ENCODE measurements at regions not wholly inside any gene's neighbourhood (a gene's known extent, or its start where the extent isn't known, plus 50 kb on each side); places are given as distances from the start of the nearest gene placed in this dataset.

DNA sequence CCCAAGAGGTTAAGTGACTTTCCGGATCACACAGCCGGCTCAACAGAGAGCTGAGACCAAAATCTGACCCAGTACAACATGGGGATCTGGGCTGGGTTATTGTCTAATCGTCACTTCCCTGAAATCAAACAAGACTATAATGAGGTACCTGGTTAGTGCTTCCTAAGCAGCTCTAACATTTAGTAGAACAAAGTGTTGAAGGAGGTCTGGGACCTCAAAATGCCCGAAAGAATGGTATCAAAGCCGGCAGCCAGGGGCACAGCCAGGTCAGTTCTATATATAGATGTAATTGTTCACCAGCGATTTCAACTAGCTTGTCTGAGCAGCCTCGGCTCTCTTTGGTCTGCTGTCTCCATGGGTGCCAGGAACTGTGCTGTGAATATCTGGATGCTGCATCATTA is 245.5 kb upstream of the ECI2 start:
- in situ Hi-C loops (cut with MboI; ENCODE audit: low pct_unique_long_range_greater_than_20kb, low sequenced_read_pairs) = no loop called here
- DNase-seq = no peak

GRCh38 chr6:4379958-4380357 is 244.6 kb upstream of the ECI2 start:
- in situ Hi-C loops (cut with MboI; ENCODE audit: low pct_unique_long_range_greater_than_20kb, low sequenced_read_pairs) = no loop called here
- no peak for DNase-seq

- DNase-seq = no peak
- in situ Hi-C loops (cut with MboI; ENCODE audit: low pct_unique_long_range_greater_than_20kb, low sequenced_read_pairs) = no loop called here
Measured at GRCh38 chr6:4378319-4378996, 243.1 kb upstream of the ECI2 start.

GRCh38 chr6:4377603-4378002 is 242.2 kb upstream of the ECI2 start:
- in situ Hi-C loops (cut with MboI; ENCODE audit: low pct_unique_long_range_greater_than_20kb, low sequenced_read_pairs) = no loop called here
- no peak for DNase-seq

DNA sequence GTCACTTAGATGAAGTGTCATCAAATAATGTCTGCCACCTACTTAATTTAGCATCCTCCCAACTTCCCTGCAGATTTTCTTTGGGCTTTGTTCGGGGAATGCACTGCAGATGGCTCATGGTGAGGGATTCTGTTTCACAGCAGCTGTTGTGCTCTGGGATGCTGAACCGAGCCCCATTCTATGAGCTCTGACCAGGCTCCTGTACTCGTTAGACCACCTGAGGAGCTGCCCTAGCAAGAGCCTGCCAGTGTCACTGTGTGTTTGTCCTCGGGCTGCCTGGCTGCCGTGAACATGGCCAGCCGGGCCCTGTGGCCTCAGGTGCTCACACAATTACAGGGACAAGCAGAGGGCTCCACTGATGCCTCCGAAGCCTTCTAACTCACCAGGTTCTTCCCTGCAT is 238.8 kb upstream of the ECI2 start:
- in situ Hi-C loops (cut with MboI; ENCODE audit: low pct_unique_long_range_greater_than_20kb, low sequenced_read_pairs) = no loop called here
- no peak for DNase-seq

DNA sequence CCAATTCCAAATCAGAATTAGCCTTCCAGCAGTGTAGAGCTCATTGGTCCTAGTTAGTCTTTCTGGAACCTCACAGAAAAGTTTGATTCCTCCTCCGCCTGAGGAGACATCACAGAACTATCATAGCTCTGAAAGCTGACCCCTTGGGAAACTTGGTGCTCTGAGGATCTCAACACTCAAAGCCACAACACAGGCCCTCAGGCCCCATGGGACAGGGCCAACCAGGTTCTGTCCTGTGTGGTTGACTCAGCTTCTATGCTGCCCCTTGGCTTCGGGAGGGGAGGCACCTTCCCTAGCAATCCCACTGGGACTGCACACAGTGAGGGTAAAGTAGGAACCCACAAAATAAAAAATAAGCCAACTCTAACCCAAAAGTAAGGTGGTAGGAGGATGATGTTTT is 237.5 kb upstream of the ECI2 start:
- in situ Hi-C loops (cut with MboI; ENCODE audit: low pct_unique_long_range_greater_than_20kb, low sequenced_read_pairs) = no loop called here
- DNase-seq = no peak

- DNase-seq = no peak
- in situ Hi-C loops (cut with MboI; ENCODE audit: low pct_unique_long_range_greater_than_20kb, low sequenced_read_pairs) = no loop called here
Measured at GRCh38 chr6:4371207-4371921, 236.0 kb upstream of the ECI2 start.

DNA sequence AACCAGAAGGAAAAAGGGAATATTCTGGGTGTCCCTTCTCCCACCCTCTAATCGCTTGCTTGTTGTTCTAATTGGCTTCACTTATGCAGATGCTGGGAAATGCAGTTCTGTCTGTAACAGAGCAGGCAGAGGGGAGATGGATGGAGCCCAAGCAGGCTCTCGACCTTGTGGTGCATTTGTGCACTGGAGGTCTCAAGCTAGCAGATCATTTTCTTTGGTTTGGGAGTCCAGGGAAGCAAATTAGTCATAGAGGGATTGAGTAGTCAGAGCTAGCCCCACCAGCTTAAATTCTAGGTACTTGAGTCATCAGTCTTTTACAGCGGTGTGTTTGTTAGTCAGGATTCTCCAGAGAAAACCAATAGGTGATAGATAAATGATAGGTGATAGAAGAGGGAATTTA is 234.7 kb upstream of the ECI2 start:
- DNase-seq = no peak
- in situ Hi-C loops (cut with MboI; ENCODE audit: low pct_unique_long_range_greater_than_20kb, low sequenced_read_pairs) = no loop called here

GRCh38 chr6:4369616-4370015 is 234.2 kb upstream of the ECI2 start:
- in situ Hi-C loops (cut with MboI; ENCODE audit: low pct_unique_long_range_greater_than_20kb, low sequenced_read_pairs) = no loop called here
- no peak for DNase-seq

DNA sequence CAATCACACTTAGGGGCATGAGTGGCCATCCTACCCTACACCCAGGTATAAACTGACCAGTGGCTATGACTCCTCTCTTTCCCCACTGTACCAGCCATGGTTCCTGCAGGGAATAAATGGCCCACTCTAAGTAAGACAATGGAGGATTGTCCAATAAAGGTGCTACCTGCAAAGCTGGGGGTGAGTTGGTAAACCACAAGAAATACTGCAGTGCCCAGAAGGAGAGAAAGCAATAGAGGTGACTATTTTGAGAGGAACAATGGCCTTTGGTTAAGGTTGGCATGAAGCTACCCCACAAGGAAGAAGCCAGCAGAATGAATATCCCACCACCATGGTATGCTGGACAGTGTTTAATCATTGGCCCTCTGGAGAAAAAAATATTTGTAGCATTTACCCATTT is 233.3 kb upstream of the ECI2 start:
- in situ Hi-C loops (cut with MboI; ENCODE audit: low pct_unique_long_range_greater_than_20kb, low sequenced_read_pairs) = no loop called here
- no peak for DNase-seq

GRCh38 chr6:4367643-4368042 is 232.3 kb upstream of the ECI2 start:
- in situ Hi-C loops (cut with MboI; ENCODE audit: low pct_unique_long_range_greater_than_20kb, low sequenced_read_pairs) = no loop called here

DNA sequence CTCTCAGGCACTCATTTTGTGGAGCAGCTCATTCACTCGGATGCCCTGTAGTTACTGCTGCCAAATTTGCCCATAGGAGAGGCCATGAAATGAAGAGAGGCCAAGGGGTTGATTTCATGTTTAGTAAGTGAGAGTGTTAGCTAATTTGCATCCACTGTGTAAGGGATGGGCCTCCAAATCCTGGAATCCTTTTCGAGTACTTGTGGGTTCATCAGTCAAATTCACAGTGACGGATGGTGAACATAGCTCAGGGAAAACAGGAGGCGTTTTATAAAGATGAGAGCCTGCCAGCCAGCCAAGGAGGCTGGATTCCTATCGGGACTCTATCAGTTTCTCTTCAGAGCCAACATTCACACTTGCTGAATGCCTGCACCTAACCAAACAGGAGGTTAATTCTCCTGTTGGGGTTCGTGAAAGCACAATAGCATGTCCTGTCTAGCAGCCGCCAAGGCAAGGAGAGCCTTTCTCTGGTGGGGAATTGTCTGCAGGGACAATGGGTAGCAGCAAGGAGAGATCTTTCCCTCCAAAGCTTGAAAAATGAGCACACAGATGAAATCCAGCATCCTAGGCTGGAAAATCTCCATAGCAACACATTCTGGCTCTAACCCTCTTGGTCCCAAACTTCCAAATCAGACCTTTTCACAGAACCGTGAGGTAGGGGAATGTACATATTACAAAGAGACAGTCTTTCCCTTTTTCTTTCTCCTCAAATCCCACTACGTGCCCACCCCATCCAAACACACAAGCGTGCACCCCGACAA is 231.4 kb upstream of the ECI2 start:
- in situ Hi-C loops (cut with MboI; ENCODE audit: low pct_unique_long_range_greater_than_20kb, low sequenced_read_pairs) = no loop called here
- DNase-seq = no peak

More at GRCh38 chr6:4367643-4368042, 232.3 kb upstream of the ECI2 start:
- no peak for DNase-seq

GRCh38 chr6:4365686-4366085 is 230.3 kb upstream of the ECI2 start:
- in situ Hi-C loops (cut with MboI; ENCODE audit: low pct_unique_long_range_greater_than_20kb, low sequenced_read_pairs) = no loop called here
- DNase-seq = no peak

DNA sequence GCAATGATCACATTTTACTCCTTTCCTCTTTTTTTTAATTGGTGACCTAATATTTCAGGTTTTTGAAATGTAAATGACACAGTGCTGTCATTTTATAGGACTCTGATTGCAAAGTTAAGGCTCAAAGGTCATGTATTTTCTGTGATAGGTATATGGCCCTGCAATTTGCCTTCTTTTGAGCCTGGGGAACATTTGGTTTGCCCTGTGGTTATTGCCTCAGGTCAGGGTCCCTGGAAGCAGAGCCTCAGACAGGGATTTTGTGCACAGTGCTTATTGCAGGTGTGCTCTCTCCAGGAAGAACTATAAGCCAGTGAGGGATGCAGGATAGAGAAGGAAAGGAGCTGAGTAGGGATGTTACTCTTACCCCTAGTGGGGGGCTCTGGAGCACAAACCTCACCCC is 229.3 kb upstream of the ECI2 start:
- DNase-seq = no peak
- in situ Hi-C loops (cut with MboI; ENCODE audit: low pct_unique_long_range_greater_than_20kb, low sequenced_read_pairs) = no loop called here

- peak; percentile 20 for DNase-seq
- in situ Hi-C loops (cut with MboI; ENCODE audit: low pct_unique_long_range_greater_than_20kb, low sequenced_read_pairs) = no loop called here
Measured at GRCh38 chr6:4364172-4364571, 228.8 kb upstream of the ECI2 start.

- in situ Hi-C loops (cut with MboI; ENCODE audit: low pct_unique_long_range_greater_than_20kb, low sequenced_read_pairs) = no loop called here
- no peak for DNase-seq
Measured at GRCh38 chr6:4363656-4364055, 228.3 kb upstream of the ECI2 start.

GRCh38 chr6:4362326-4362725 is 227.0 kb upstream of the ECI2 start:
- in situ Hi-C loops (cut with MboI; ENCODE audit: low pct_unique_long_range_greater_than_20kb, low sequenced_read_pairs) = no loop called here
- DNase-seq = no peak

GRCh38 chr6:4360920-4361319 is 225.5 kb upstream of the ECI2 start:
- DNase-seq = no peak
- in situ Hi-C loops (cut with MboI; ENCODE audit: low pct_unique_long_range_greater_than_20kb, low sequenced_read_pairs) = no loop called here

- DNase-seq = no peak
- in situ Hi-C loops (cut with MboI; ENCODE audit: low pct_unique_long_range_greater_than_20kb, low sequenced_read_pairs) = no loop called here
Measured at GRCh38 chr6:4359108-4359730, 223.8 kb upstream of the ECI2 start.

All from KBM-7 (cell line).